Cardiac muscle cell (in vitro differentiated cells and primary cell): ENCODE measurements at regions not wholly inside any gene's neighbourhood (a gene's known extent, or its start where the extent isn't known, plus 50 kb on each side); places are given as distances from the start of the nearest gene placed in this dataset.

ENCODE experiments used
- DNase-seq, 2 donors: peaks; one replicate each; pipeline versions ENCODE4 v3.0.0 to v3.0.0-alpha.2; 2010 to 2017; ENCODE audit warnings: low read depth in 1 of 2, low spot score in 1 of 2
- H3K27ac ChIP-seq: fragments of 200-600 bp; sonication (generic); 2 replicates; pipeline ENCODE4 v1.5.1; 2016
- H3K27me3 ChIP-seq: fragments of 200-600 bp; sonication (generic); 2 replicates; pipeline ENCODE4 v1.6.0; 2016; ENCODE audit warnings: control low read depth
- H3K36me3 ChIP-seq: fragments of 200-600 bp; sonication (generic); 2 replicates; pipeline ENCODE4 v1.5.1; 2016; ENCODE audit warnings: control low read depth
- H3K4me1 ChIP-seq: fragments of 200-600 bp; sonication (generic); 2 replicates; pipeline ENCODE4 v1.8.1; 2017; ENCODE audit warnings: low read depth, mild to moderate bottlenecking, mixed run types
- H3K4me3 ChIP-seq: fragments of 200-600 bp; sonication (generic); 2 replicates; pipeline ENCODE4 v1.5.1; 2016; ENCODE audit warnings: mild to moderate bottlenecking
- H3K9me3 ChIP-seq: fragments of 200-600 bp; sonication (generic); 2 replicates; pipeline ENCODE4 v1.5.1; 2017; ENCODE audit warnings: low read depth, mild to moderate bottlenecking, control low read depth
- CTCF ChIP-seq: IDR thresholded peaks from 2 replicates; pipeline ENCODE4 v1.5.1; 2012; ENCODE audit warnings: low read depth, mild to moderate bottlenecking, low read length

GRCh38 chr11:111183706-111184105, 61.8 kb upstream of the POU2AF2 start:
- no peak overlapping the region for H3K4me3 ChIP-seq
- no peak overlapping the region for H3K27ac ChIP-seq
- H3K36me3 ChIP-seq = no peaks in the 10 kb centered on the region
- H3K27me3 ChIP-seq = no peaks in the 10 kb centered on the region
- H3K9me3 ChIP-seq = no peaks in the 10 kb centered on the region
- no peak for DNase-seq
- TF ChIP-seq CTCF = no peak
- no peaks in the 10 kb centered on the region for H3K4me1 ChIP-seq

DNA sequence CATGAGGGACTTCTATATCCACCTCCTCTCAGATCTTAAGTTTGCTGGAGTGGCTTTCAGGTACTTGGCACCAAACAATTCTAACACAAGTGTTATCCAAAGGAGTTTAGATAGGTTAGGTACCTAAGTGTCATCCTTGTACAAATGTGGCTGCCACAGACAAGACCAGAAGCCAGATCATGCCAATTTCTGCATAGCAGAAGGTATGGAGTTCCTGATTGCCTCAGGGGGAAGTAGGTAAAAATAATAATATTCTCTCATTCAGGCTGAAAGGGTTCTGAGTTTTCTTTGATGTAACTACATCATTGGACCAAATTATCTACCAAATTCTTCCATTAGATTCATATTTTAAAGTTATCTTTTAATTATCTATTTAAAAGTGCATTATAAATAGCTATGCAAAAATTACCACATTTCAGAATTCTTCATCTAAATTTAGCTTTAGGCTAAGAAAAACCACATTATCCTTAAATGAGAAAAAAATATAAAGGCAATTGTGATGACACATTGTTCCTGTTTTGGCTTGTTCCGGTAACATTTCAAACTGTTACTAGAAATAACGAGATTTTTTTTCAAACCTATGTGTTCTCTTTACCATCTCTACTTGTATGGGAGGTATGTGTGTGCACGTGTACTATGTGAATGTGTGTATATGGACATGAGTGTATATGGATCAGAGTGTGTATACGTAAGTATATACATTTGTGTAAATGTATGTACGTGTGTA, 66.2 kb upstream of the POU2AF2 start:
- no peak overlapping the region for H3K27ac ChIP-seq
- no peaks in the 10 kb centered on the region for H3K9me3 ChIP-seq
- no peaks in the 10 kb centered on the region for H3K36me3 ChIP-seq
- no peaks in the 10 kb centered on the region for H3K27me3 ChIP-seq
- no peak for TF ChIP-seq CTCF
- H3K4me1 ChIP-seq = no peaks in the 10 kb centered on the region
- H3K4me3 ChIP-seq = no peak overlapping the region
- DNase-seq = no peak

DNA sequence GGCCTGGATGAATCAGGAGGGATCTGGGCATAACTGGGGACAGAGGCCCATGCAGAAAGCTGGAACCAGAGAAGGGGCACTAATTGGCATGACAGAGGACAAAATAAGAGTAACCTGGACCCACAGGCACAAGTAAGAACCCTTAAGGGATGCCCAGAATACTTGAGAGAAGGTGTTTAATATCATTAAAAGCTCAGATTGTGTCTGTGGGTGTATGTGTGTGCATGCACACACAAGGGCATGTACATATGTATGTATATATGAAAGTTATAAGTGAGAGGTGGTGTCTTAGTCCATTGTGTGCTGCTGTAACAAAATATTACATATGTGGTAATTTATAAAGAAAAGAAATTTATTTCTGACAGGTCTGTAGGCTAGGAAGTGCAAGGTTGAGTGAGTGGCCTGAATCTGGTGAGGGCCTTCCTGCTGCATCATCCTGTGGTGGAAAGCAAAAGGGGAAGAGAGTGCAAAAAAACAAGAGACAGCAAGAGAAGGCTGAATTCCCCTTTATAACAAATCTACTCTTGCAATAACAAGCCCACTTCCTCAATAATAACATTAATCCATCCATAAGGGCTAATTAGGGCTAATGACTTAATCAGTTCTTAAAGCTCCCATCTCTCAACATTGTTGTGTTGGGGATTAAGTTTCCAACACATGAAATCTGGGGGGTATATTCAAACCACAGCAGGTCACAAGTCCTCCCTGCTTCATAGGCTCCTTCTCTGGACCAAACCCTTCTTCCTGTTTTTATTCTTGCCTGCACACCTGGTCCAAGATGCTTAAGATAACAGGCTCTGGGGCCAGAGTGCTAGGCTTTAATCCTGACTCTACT, 68.3 kb upstream of the POU2AF2 start:
- DNase-seq = no peak
- Histone ChIP-seq H3K4me1 (no peaks in the 10 kb centered on the region), H3K4me3 (no peak overlapping the region), H3K27ac (no peak overlapping the region), H3K36me3 (no peaks in the 10 kb centered on the region), H3K27me3 (no peaks in the 10 kb centered on the region), H3K9me3 (no peaks in the 10 kb centered on the region)
- TF ChIP-seq CTCF = no peak

- H3K9me3 ChIP-seq = no peaks in the 10 kb centered on the region
- H3K4me3 ChIP-seq = no peak overlapping the region
- no peaks in the 10 kb centered on the region for H3K4me1 ChIP-seq
- H3K27ac ChIP-seq = no peak overlapping the region
- TF ChIP-seq CTCF = no peak
- no peaks in the 10 kb centered on the region for H3K27me3 ChIP-seq
- no peaks in the 10 kb centered on the region for H3K36me3 ChIP-seq
- no peak for DNase-seq
Measured at GRCh38 chr11:111176603-111177002, 68.9 kb upstream of the POU2AF2 start.

GRCh38 chr11:111173221-111173620, 72.3 kb upstream of the POU2AF2 start:
- Histone ChIP-seq H3K27me3 (no peaks in the 10 kb centered on the region), H3K4me3 (no peak overlapping the region), H3K36me3 (no peaks in the 10 kb centered on the region), H3K4me1 (no peaks in the 10 kb centered on the region), H3K27ac (no peak overlapping the region), H3K9me3 (no peaks in the 10 kb centered on the region)
- TF ChIP-seq CTCF = no peak
- no peak for DNase-seq
